WERI-Rb-1 (cell line): ENCODE measurements at regions not wholly inside any gene's neighbourhood (a gene's known extent, or its start where the extent isn't known, plus 50 kb on each side); places are given as distances from the start of the nearest gene placed in this dataset.
"Not testable (repeated sequence)": the region's sequence is repeated elsewhere in the genome, so short reads cannot be mapped to it uniquely, and the experiment has no call there.

Experiments used
- DNase-seq: peaks from one replicate; pipeline ENCODE4 v3.0.0-alpha.2; 2020
- H3K27ac ChIP-seq: fragments of 250-450 bp; sonication (Bioruptor Pico); 2 replicates; pipeline ENCODE4 v1.5.1; 2020; ENCODE audit warnings: mild to moderate bottlenecking, moderate library complexity
- H3K27me3 ChIP-seq: fragments of 250-450 bp; sonication (Bioruptor Pico); 2 replicates; pipeline ENCODE4 v1.5.1; 2021; ENCODE audit warnings: mild to moderate bottlenecking, low read depth, moderate library complexity; ENCODE audit not compliant: insufficient read depth, severe bottlenecking
- H3K36me3 ChIP-seq: fragments of 250-450 bp; sonication (Bioruptor Pico); 2 replicates; pipeline ENCODE4 v1.5.1; 2020; ENCODE audit warnings: mild to moderate bottlenecking, moderate library complexity
- H3K4me3 ChIP-seq: 2 replicates; pipeline ENCODE4 v1.5.1; 2011; ENCODE audit warnings: low read depth, mild to moderate bottlenecking, control low read depth, low read length
- H3K9me3 ChIP-seq: fragments of 250-450 bp; sonication (Bioruptor Pico); 2 replicates; pipeline ENCODE4 v1.5.1; 2021; ENCODE audit warnings: mild to moderate bottlenecking, moderate library complexity; ENCODE audit not compliant: severe bottlenecking
- TF ChIP-seq, protein P1 (sequence below): IDR thresholded peaks from 2 replicates; pipeline ENCODE4 v1.5.1; 2011; ENCODE audit warnings: low read depth, mild to moderate bottlenecking, control low read depth, inconsistent platforms, low read length

DNA sequence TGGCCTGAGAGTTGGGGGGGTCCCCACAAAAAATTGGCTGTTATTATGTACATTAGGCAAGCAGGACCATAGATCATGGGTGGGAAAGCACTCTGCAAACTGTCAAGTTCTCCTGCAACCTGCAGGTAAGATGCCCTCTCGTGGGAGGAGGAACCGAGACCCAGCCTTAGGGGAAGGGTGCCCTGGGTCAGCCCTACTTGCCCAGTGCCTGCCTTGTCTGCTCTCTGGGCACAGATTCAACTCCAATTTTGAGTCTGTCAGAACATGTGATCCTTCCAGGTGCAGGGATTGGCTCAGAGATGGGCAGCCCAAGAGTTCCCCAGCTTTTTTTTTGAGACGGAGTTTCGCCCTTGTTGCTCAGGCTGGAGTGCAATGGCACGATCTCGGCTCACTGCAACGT lies 99.2 kb downstream of the PLXNA1 start:
- Histone ChIP-seq H3K36me3 (no peaks in the 10 kb centered on the region), H3K9me3 (no peaks in the 10 kb centered on the region), H3K4me3 (no peak overlapping the region), H3K27me3 (no peaks in the 10 kb centered on the region), H3K27ac (no peak overlapping the region)
- TF ChIP-seq, protein P1, sequence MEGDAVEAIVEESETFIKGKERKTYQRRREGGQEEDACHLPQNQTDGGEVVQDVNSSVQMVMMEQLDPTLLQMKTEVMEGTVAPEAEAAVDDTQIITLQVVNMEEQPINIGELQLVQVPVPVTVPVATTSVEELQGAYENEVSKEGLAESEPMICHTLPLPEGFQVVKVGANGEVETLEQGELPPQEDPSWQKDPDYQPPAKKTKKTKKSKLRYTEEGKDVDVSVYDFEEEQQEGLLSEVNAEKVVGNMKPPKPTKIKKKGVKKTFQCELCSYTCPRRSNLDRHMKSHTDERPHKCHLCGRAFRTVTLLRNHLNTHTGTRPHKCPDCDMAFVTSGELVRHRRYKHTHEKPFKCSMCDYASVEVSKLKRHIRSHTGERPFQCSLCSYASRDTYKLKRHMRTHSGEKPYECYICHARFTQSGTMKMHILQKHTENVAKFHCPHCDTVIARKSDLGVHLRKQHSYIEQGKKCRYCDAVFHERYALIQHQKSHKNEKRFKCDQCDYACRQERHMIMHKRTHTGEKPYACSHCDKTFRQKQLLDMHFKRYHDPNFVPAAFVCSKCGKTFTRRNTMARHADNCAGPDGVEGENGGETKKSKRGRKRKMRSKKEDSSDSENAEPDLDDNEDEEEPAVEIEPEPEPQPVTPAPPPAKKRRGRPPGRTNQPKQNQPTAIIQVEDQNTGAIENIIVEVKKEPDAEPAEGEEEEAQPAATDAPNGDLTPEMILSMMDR: no peak
- DNase-seq: no peak

DNA sequence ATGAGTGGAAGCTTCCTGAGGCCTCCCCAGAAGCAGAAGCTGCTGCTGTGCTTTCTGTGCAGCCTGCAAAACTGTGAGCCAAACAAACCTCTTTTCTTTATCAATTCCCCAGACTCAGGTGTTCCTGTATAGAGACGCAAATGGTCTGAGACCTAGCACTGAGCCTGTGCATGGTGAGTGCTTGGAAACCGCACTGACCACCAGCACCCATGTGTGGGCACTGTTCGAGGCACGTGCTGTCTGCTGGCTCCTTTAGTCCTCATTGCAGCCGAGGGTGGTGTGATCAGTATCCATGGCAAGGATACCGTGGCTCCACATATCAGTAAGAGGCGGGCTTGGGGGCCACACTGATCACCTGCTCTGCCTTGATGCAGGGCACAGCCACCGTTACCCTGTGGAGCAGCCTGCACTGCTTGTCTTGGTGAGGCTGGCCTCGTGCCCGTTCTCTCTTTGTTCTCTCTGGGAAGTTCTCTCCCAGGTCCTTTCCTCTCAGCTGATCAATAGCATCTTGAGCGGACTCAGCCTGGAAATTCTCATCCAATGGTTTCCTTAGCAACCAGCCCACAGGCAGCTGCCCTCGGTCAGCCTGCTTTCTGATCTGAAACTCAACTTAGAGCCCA lies 101.0 kb downstream of the PLXNA1 start:
- Histone ChIP-seq H3K4me3 (no peak overlapping the region), H3K36me3 (no peaks in the 10 kb centered on the region), H3K9me3 (no peaks in the 10 kb centered on the region), H3K27me3 (no peaks in the 10 kb centered on the region), H3K27ac (no peak overlapping the region)
- TF ChIP-seq, protein P1: peak; percentile 53
- no peak for DNase-seq

DNA sequence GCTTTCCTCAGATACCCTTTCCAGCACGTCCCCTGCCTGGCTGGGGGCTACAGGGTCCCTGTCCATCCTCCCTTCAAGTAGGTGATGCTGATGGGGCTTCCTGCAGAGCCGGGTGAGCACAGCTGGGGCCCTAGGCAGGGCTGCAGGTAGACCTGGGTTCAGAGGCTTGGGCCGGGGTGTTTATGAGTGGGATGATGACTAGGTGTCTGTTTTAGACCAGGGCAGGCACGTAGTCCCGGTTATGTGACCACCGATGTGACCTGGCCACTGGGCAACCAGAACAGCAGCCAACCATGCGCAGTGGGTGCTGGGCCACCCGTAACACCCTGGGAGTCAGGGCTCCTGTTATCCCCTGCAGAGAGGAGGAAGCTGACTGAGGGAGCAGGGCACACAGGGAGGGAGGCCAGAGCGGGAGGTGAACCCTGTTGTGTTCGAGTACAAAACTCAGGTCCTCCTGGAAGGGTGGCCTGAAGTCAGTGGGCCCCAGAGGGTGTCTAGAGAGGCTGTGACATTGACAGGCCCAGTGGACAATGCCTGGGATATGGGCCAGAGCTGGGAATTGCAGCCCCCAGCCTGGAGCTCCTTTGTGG lies 101.6 kb downstream of the PLXNA1 start:
- no peak overlapping the region for H3K27ac ChIP-seq
- TF ChIP-seq, protein P1: no peak
- DNase-seq: no peak
- no peak overlapping the region for H3K4me3 ChIP-seq
- no peaks in the 10 kb centered on the region for H3K36me3 ChIP-seq
- H3K27me3 ChIP-seq: no peaks in the 10 kb centered on the region
- no peaks in the 10 kb centered on the region for H3K9me3 ChIP-seq

DNA sequence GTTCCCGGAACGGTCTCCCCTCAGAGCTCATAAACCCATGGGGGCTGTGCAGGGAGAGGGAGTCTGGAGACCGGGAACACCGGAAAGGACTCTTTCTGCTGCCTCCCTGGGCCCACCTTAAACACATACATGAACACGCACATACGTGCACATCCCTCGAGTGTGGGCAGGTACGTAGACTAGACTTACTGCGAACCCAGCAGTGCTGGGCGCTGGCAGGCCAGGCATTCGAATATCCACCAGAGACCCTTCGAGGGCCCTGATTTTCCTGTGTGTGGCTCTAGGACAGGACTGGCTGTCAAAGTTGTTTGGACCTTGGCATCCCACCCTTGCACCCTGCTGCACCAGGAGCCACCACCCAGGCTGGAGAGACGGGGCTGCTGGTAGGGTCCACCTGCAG lies 102.7 kb downstream of the PLXNA1 start:
- no peak overlapping the region for H3K27ac ChIP-seq
- no peaks in the 10 kb centered on the region for H3K27me3 ChIP-seq
- no peak for DNase-seq
- H3K36me3 ChIP-seq: no peaks in the 10 kb centered on the region
- TF ChIP-seq, protein P1: no peak
- no peaks in the 10 kb centered on the region for H3K9me3 ChIP-seq
- H3K4me3 ChIP-seq: no peak overlapping the region

DNA sequence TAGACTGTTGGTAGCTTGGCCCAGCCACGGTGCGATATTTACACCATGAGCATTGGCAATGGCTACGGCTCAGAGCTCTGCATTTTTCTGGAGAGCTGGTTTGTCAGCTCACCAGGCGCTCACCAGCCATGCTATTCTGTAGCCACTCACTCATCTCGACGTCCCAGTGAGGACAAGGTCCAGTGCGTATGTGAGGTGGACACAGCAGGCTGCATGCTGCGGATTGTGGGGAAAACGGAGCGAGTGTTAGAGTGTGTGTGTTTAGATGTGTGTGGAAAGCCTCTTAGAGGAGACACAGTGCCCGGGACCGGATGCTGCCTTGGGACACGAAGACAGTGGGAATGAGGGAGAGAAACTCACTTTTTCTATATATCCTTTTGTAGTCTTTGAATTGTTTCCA lies 103.7 kb downstream of the PLXNA1 start:
- not testable (repeated sequence) for H3K9me3 ChIP-seq, H3K27ac ChIP-seq, H3K4me3 ChIP-seq, H3K36me3 ChIP-seq, H3K27me3 ChIP-seq, DNase-seq

DNA sequence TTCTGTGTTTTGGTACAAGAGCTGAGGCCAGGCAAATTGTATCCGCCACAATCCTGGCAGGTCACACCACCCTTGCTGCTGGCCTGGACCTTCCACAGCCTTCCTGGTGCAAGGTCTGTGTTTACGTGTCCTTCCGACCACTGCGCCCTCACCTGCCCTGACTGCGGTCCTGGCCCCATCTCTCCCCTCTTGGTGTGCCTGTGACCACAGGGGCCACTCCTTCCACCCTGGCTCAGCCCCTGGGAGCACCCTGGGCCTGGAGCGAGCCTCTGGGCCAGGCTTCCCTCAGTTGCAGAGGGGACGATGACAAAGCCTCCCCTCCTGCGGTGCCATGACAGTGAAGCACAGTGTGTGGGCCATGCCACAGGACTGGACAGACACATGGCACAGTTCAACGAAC lies 104.5 kb downstream of the PLXNA1 start:
- no peak for DNase-seq
- H3K36me3 ChIP-seq: no peaks in the 10 kb centered on the region
- no peaks in the 10 kb centered on the region for H3K9me3 ChIP-seq
- TF ChIP-seq, protein P1: no peak
- no peak overlapping the region for H3K4me3 ChIP-seq
- no peak overlapping the region for H3K27ac ChIP-seq
- H3K27me3 ChIP-seq: no peaks in the 10 kb centered on the region
